Thymus (tissue), 11 donors: ENCODE measurements at regions not wholly inside any gene's neighbourhood (a gene's known extent, or its start where the extent isn't known, plus 50 kb on each side); places are given as distances from the start of the nearest gene placed in this dataset.

Experiments used
- DNase-seq, 9 donors: peaks; one replicate each; pipeline ENCODE4 v3.0.0-alpha.2; 2013; ENCODE audit warnings: low spot score in 9 of 9, low read depth in 6 of 9, missing footprints in 1 of 9
- H3K27ac ChIP-seq, 2 donors: one replicate each; pipeline ENCODE4 v1.5.1; 2013; ENCODE audit warnings: control low read depth in 1 of 2, low read depth in 1 of 2, low read length in 1 of 2, mild to moderate bottlenecking in 1 of 2, moderate library complexity in 1 of 2
- H3K27me3 ChIP-seq, 2 donors: one replicate each; pipeline ENCODE4 v1.5.1; 2013; ENCODE audit warnings: low read length in 1 of 2; ENCODE audit not compliant: control insufficient read depth in 2 of 2, insufficient read depth in 1 of 2
- H3K36me3 ChIP-seq, 2 donors: one replicate each; pipeline ENCODE4 v1.5.1; 2013; ENCODE audit warnings: low read length in 1 of 2, mild to moderate bottlenecking in 1 of 2, moderate library complexity in 1 of 2; ENCODE audit not compliant: control insufficient read depth in 2 of 2, insufficient read depth in 2 of 2
- H3K4me1 ChIP-seq, 2 donors: one replicate each; pipeline ENCODE4 v1.5.1; 2013; ENCODE audit warnings: low read length in 2 of 2; ENCODE audit not compliant: control insufficient read depth in 2 of 2, insufficient read depth in 2 of 2
- H3K4me3 ChIP-seq, 2 donors: one replicate each; pipeline ENCODE4 v1.5.1; 2013; ENCODE audit warnings: low read length in 2 of 2, control low read depth in 1 of 2, mild to moderate bottlenecking in 1 of 2
- H3K9me3 ChIP-seq, 2 donors: one replicate each; pipeline ENCODE4 v1.5.1; 2013; ENCODE audit warnings: low read length in 1 of 2, mild to moderate bottlenecking in 1 of 2; ENCODE audit not compliant: control insufficient read depth in 2 of 2, insufficient read depth in 1 of 2
- WGBS: extraction: QIAGEN DNeasy Blood & Tissue Kit; methylation state at CpG from one replicate; pipeline ENCODE4 v1.1.7; 2013; 5-methylcytosine and 5-hydroxymethylcytosine counted together
- donor health status: healthy.

DNA sequence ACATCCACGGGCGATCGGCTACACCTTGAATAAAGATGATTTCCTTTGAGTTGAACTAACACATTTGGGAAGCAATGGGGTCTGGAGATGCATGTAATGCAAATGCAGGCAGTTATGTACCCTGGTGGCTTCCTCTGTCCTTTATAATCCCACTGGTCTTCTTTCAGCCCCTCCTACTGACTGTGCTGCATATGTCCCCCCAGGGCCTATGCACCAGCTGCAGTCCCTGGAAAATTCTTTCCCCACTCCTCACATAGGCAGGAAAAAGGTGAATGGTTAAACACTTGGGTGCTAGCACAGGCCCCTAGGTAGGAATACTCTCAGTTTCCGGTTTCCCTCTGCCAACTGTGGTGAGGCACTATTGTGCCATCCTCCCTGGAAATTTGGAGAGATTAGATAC, 294.8 kb upstream of the SOX5 start:
- Histone ChIP-seq H3K36me3 (no peaks in the 10 kb centered on the region), H3K27ac (no peak overlapping the region), H3K4me1 (no peaks in the 10 kb centered on the region), H3K9me3 (no peaks in the 10 kb centered on the region), H3K27me3 (no peaks in the 10 kb centered on the region), H3K4me3 (no peak overlapping the region)
- 98% methylated on average over 4 of the region's 4 CpGs for WGBS
- no peak for DNase-seq

- DNase-seq: no peak
- no peak overlapping the region for H3K27ac ChIP-seq
- no peaks in the 10 kb centered on the region for H3K27me3 ChIP-seq
- H3K36me3 ChIP-seq: no peaks in the 10 kb centered on the region
- no peak overlapping the region for H3K4me3 ChIP-seq
- no peaks in the 10 kb centered on the region for H3K4me1 ChIP-seq
- WGBS: 93% methylated on average over 1 of the region's 1 CpG
- H3K9me3 ChIP-seq: no peaks in the 10 kb centered on the region
Observed at GRCh38 chr12:24240707-24241106, 291.2 kb upstream of the SOX5 start.

DNA sequence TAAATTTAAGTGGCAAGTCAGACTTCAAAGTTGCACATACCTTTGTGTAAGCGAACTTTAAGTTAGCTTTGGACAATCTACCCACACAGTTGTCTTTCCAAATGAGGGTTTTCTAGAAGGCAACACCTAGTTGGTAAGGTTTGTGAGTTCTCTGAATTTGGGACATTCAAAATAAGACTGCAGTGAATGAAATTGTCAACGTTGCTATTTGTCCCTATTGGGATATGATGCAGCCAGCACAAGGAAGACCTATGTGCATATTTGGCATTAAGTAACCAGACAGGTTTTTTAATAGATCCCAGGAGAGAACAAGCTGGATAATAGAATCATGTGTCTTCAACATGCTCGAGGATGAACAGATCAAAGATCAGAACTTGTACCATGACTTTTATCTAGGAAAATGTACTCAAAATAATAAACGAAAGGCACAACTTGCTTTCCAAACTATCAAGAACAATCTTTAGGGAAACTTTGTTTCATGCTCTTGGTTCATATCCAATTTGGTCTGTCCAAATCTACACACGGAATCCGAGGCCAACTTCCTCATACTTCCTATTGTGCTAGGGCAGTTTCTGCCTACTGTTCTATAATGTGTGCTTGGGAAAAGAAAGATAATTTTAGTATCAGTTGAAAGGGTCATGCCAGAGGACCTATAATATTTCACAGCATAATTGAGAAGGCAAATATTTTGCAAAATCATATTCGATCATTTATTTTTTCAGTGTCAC, 284.2 kb upstream of the SOX5 start:
- H3K27me3 ChIP-seq: no peaks in the 10 kb centered on the region
- peaks cover 0 to 1% of the 10 kb centered on the region in 2 donors for H3K9me3 ChIP-seq
- no peaks in the 10 kb centered on the region for H3K36me3 ChIP-seq
- H3K27ac ChIP-seq: no peak overlapping the region
- 94% methylated on average over 7 of the region's 7 CpGs for WGBS
- no peak overlapping the region for H3K4me3 ChIP-seq
- no peaks in the 10 kb centered on the region for H3K4me1 ChIP-seq
- no peak for DNase-seq

DNA sequence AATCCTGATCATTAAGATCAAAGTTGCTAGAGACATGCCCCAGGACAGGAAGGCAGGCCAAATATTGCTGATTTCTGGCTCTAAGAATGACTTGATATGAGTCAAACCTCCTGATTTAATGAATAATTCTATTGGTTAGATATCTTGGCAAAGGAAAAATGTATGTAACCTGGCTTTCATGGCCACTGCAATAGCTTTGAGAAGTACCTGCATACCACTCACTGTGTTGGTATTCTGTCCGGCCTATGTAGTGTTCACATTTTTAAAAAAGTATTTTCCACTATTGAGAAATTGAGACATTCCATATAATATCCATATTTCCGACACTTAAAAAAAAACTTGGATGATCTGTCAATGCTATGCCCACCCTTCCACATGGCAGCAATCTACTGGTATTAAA, 283.1 kb upstream of the SOX5 start:
- DNase-seq: no peak
- H3K27me3 ChIP-seq: no peaks in the 10 kb centered on the region
- H3K36me3 ChIP-seq: no peaks in the 10 kb centered on the region
- H3K4me1 ChIP-seq: no peaks in the 10 kb centered on the region
- H3K9me3 ChIP-seq: peaks cover 0 to 3% of the 10 kb centered on the region in 2 donors
- 97% methylated on average over 2 of the region's 2 CpGs for WGBS
- no peak overlapping the region for H3K27ac ChIP-seq
- H3K4me3 ChIP-seq: no peak overlapping the region

DNA sequence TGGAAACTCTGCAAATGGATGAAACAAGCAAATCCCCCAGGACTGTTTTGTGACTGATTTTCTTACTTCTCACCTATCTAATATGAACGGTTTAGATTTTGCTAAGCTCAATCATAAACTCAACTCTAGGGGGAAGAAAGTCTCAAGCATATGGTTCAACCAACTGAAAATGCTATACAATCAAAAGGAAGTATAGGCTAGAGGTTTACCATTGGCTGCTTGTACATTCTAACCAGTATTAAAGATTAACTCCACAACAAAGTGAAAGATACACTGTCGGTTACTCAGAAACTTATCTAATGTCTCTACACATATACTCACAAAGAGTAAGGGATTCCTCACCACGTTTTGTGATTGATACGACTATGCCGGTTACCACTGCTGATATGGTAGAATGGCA, 281.8 kb upstream of the SOX5 start:
- Histone ChIP-seq H3K4me3 (no peak overlapping the region), H3K4me1 (no peaks in the 10 kb centered on the region), H3K36me3 (no peaks in the 10 kb centered on the region), H3K9me3 (peaks cover 0 to 3% of the 10 kb centered on the region in 2 donors), H3K27ac (no peak overlapping the region), H3K27me3 (no peaks in the 10 kb centered on the region)
- WGBS: 96% methylated on average over 5 of the region's 5 CpGs
- DNase-seq: no peak

DNA sequence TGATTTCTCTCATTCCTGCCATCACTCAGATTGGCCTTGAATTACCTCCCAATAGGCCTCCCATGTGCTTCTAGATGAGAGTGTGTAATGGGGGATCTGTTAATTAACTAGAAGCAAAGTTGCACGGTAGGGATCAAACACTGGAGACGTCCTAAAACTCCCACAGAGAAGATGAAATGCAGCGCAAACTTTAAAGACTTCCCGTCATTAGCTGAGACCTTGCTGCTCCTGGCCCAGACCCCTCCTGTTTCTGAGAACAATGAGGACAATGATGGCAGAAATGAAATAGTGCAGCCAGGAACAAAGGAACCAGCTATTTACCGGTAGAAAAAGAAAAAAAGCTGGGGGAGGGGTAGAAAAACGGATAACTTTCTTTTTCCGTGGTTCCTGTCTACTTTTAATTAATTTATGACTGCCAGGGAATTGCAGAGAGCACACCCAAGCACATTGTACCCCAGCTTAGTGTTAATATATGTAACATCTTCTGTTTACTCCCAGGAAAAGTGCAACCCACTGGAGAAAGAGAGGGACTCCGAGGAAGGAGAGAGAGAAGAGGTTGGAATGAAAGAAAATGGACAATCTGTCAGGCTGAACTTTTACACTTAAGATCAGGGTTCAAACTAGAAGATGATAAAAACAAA, 280.7 kb upstream of the SOX5 start:
- Histone ChIP-seq H3K27ac (no peak overlapping the region), H3K4me3 (no peak overlapping the region), H3K27me3 (no peaks in the 10 kb centered on the region), H3K36me3 (no peaks in the 10 kb centered on the region), H3K9me3 (peaks cover 0 to 3% of the 10 kb centered on the region in 2 donors), H3K4me1 (no peaks in the 10 kb centered on the region)
- 85% methylated on average over 8 of the region's 8 CpGs for WGBS
- DNase-seq: no peak

DNA sequence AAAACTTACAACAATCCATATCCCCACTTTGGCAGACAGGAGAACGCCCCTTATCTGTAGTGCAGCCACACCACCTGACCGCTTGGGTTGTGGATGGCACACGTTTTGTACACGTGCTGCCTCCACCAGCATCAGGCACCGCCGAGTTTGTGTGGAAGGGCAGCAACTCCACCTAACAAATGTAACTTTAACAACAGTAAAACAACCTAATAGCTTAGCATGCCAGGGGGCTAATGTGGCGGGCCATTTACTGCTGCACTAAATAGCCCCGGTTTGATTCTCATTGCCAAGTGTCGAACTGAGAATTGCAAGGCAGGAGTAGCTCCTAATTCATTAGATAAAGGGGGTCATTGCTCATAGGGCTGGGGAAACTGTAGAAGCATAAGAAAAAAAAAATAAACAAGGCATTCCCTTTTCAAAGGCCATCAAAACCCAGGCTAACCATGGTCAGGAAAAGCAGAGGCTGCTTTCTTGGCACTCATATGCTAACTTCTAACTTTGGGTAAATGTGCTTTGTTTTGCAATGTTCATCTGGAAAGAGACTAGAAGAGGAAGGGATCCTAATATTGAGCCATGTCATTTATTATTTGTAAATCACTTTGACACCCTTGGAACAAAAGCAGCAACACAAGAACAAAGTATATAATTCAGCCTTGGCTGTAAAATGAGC, 279.7 kb upstream of the SOX5 start:
- H3K27ac ChIP-seq: no peak overlapping the region
- no peaks in the 10 kb centered on the region for H3K4me1 ChIP-seq
- no peaks in the 10 kb centered on the region for H3K27me3 ChIP-seq
- 95% methylated on average over 9 of the region's 9 CpGs for WGBS
- peaks cover 0 to 3% of the 10 kb centered on the region in 2 donors for H3K9me3 ChIP-seq
- DNase-seq: no peak
- H3K4me3 ChIP-seq: no peak overlapping the region
- no peaks in the 10 kb centered on the region for H3K36me3 ChIP-seq

DNA sequence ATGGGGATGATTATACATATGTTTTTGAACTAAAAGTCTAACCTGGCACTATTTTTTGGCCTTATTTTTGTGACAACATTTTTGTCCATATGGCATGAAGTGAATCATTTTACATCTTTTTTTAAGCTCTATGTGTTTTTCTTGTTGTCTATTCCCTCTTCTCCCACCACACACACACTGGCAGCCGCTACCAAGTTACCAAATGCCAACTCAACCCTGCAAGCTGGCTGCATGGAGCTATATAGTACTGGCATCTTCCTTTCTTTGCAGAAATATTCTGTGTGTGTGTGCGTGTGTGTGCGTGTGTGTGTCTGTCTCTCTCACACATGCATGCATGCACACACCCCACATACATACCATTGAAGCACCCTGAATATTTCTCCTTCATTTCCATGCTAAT, 278.9 kb upstream of the SOX5 start:
- no peaks in the 10 kb centered on the region for H3K4me1 ChIP-seq
- WGBS: 97% methylated on average over 3 of the region's 3 CpGs
- DNase-seq: no peak
- H3K4me3 ChIP-seq: no peak overlapping the region
- H3K27me3 ChIP-seq: no peaks in the 10 kb centered on the region
- H3K27ac ChIP-seq: no peak overlapping the region
- no peaks in the 10 kb centered on the region for H3K36me3 ChIP-seq
- peaks cover 0 to 3% of the 10 kb centered on the region in 2 donors for H3K9me3 ChIP-seq

DNA sequence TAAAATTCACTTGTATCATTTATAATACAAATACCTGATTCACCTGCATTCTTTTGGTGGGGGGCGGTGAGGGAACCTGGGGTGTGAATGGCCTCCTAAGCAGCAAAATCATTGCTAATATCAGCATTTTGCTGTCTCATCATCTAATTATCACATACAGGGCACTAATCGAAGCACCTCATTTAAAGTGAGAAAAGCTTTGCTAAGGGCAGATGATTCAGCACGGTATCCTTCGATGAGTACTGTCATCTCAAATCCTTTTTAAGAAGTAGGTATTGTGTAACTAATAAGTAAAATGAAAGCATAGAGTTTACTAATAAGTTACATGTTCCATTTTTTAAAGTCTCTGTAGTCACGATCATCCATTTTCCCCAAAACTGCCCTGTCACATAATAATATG, 278.1 kb upstream of the SOX5 start:
- Histone ChIP-seq H3K4me3 (no peak overlapping the region), H3K4me1 (no peaks in the 10 kb centered on the region), H3K9me3 (peaks cover 0 to 3% of the 10 kb centered on the region in 2 donors), H3K27ac (no peak overlapping the region), H3K36me3 (no peaks in the 10 kb centered on the region), H3K27me3 (no peaks in the 10 kb centered on the region)
- no peak for DNase-seq
- WGBS: 94% methylated on average over 5 of the region's 5 CpGs
